ENCODE measurements at regions not wholly inside any gene's neighbourhood (a gene's known extent, or its start where the extent isn't known, plus 50 kb on each side); places are given as distances from the start of the nearest gene placed in this dataset.

- DNase-seq, result no peak
- Mint-ChIP-seq H3K4me1 (ENCODE audit: low read depth, unreplicated experiment) (no peaks in the 10 kb centered on the region), H3K4me3 (ENCODE audit: unreplicated experiment) (no peak overlapping the region), H3K36me3 (ENCODE audit: insufficient read depth, unreplicated experiment) (no peaks in the 10 kb centered on the region), H3K27me3 (ENCODE audit: insufficient read depth, unreplicated experiment) (no peaks in the 10 kb centered on the region), H3K27ac (ENCODE audit: unreplicated experiment) (no peak overlapping the region), H3K9me3 (ENCODE audit: unreplicated experiment) (peaks cover 7% of the 10 kb centered on the region)
- BruUV-seq (replicated peaks), result no TSS peak
- TF ChIP-seq CTCF (IDR thresholded peaks at IDR 0.05; ENCODE audit: insufficient read depth in 1 of 2, low read depth in 1 of 2, low read length in 1 of 2, severe bottlenecking in 1 of 2, unreplicated experiment in 1 of 2), result no peak
- ChIA-PET CTCF (no interaction called here), POLR2A (no interaction called here)
- no peak overlapping the region for H3K4me3 ChIP-seq (ENCODE audit: low read depth, low read length)
- H3K27me3 ChIP-seq (replicated peaks; ENCODE audit: control insufficient read depth, insufficient read depth, low read length), result no peaks in the 10 kb centered on the region
- no peaks in the 10 kb centered on the region for H3K36me3 ChIP-seq (ENCODE audit: control insufficient read depth, insufficient read depth, low read length)
- H3K4me1 ChIP-seq, result no peaks in the 10 kb centered on the region
- intact Hi-C loops (cut with micrococcal nuclease; ENCODE audit: unreplicated experiment), result no loop called here
- H3K9me3 ChIP-seq, result no peaks in the 10 kb centered on the region
Observed at GRCh38 chr3:154936196-154936595, 143.9 kb upstream of the MME start.

GRCh38 chr3:154933581-154933980 lies 146.5 kb upstream of the MME start:
- ChIA-PET CTCF (no interaction called here), POLR2A (no interaction called here)
- H3K27me3 Mint-ChIP-seq (ENCODE audit: insufficient read depth, unreplicated experiment), result no peaks in the 10 kb centered on the region
- no peak overlapping the region for H3K4me3 Mint-ChIP-seq (ENCODE audit: unreplicated experiment)
- H3K4me1 Mint-ChIP-seq (ENCODE audit: low read depth, unreplicated experiment), result no peaks in the 10 kb centered on the region
- no peaks in the 10 kb centered on the region for H3K9me3 Mint-ChIP-seq (ENCODE audit: unreplicated experiment)
- intact Hi-C loops (cut with micrococcal nuclease; ENCODE audit: unreplicated experiment), result no loop called here
- Histone ChIP-seq H3K36me3 (ENCODE audit: control insufficient read depth, insufficient read depth, low read length) (no peaks in the 10 kb centered on the region), H3K4me3 (ENCODE audit: low read depth, low read length) (no peak overlapping the region), H3K27me3 (replicated peaks; ENCODE audit: control insufficient read depth, insufficient read depth, low read length) (no peaks in the 10 kb centered on the region), H3K4me1 (no peaks in the 10 kb centered on the region), H3K9me3 (no peaks in the 10 kb centered on the region)
- no TSS peak for BruUV-seq (replicated peaks)
- no peaks in the 10 kb centered on the region for H3K36me3 Mint-ChIP-seq (ENCODE audit: insufficient read depth, unreplicated experiment)
- TF ChIP-seq CTCF (IDR thresholded peaks at IDR 0.05; ENCODE audit: insufficient read depth in 1 of 2, low read depth in 1 of 2, low read length in 1 of 2, severe bottlenecking in 1 of 2, unreplicated experiment in 1 of 2), result no peak
- no peak overlapping the region for H3K27ac Mint-ChIP-seq (ENCODE audit: unreplicated experiment)
- no peak for DNase-seq

- H3K4me3 ChIP-seq (ENCODE audit: low read depth, low read length), result no peak overlapping the region
- intact Hi-C loops (cut with micrococcal nuclease; ENCODE audit: unreplicated experiment), result no loop called here
- CTCF ChIA-PET, result no interaction called here
- H3K4me1 Mint-ChIP-seq (ENCODE audit: low read depth, unreplicated experiment), result no peaks in the 10 kb centered on the region
- no TSS peak for BruUV-seq (replicated peaks)
- H3K27me3 ChIP-seq (replicated peaks; ENCODE audit: control insufficient read depth, insufficient read depth, low read length), result no peaks in the 10 kb centered on the region
- no peaks in the 10 kb centered on the region for H3K9me3 ChIP-seq
- POLR2A ChIA-PET, result no interaction called here
- DNase-seq, result no peak
- no peaks in the 10 kb centered on the region for H3K36me3 Mint-ChIP-seq (ENCODE audit: insufficient read depth, unreplicated experiment)
- no peaks in the 10 kb centered on the region for H3K9me3 Mint-ChIP-seq (ENCODE audit: unreplicated experiment)
- H3K4me1 ChIP-seq, result no peaks in the 10 kb centered on the region
- H3K27ac Mint-ChIP-seq (ENCODE audit: unreplicated experiment), result no peak overlapping the region
- no peaks in the 10 kb centered on the region for H3K36me3 ChIP-seq (ENCODE audit: control insufficient read depth, insufficient read depth, low read length)
- no peak overlapping the region for H3K4me3 Mint-ChIP-seq (ENCODE audit: unreplicated experiment)
- no peak for TF ChIP-seq CTCF (IDR thresholded peaks at IDR 0.05; ENCODE audit: insufficient read depth in 1 of 2, low read depth in 1 of 2, low read length in 1 of 2, severe bottlenecking in 1 of 2, unreplicated experiment in 1 of 2)
- H3K27me3 Mint-ChIP-seq (ENCODE audit: insufficient read depth, unreplicated experiment), result no peaks in the 10 kb centered on the region
Observed at GRCh38 chr3:154932633-154933032, 147.5 kb upstream of the MME start.
